GM18520 (cell line): ENCODE measurements at regions not wholly inside any gene's neighbourhood (a gene's known extent, or its start where the extent isn't known, plus 50 kb on each side); places are given as distances from the start of the nearest gene placed in this dataset.
"Not testable (repeated sequence)": the region's sequence is repeated elsewhere in the genome, so short reads cannot be mapped to it uniquely, and the experiment has no call there.

Source experiments
- ATAC-seq: cut with Tn5 transposase; IDR thresholded peaks from one replicate; pipeline ENCODE4 v1.9.1; 2021; ENCODE audit not compliant: unreplicated experiment

DNA sequence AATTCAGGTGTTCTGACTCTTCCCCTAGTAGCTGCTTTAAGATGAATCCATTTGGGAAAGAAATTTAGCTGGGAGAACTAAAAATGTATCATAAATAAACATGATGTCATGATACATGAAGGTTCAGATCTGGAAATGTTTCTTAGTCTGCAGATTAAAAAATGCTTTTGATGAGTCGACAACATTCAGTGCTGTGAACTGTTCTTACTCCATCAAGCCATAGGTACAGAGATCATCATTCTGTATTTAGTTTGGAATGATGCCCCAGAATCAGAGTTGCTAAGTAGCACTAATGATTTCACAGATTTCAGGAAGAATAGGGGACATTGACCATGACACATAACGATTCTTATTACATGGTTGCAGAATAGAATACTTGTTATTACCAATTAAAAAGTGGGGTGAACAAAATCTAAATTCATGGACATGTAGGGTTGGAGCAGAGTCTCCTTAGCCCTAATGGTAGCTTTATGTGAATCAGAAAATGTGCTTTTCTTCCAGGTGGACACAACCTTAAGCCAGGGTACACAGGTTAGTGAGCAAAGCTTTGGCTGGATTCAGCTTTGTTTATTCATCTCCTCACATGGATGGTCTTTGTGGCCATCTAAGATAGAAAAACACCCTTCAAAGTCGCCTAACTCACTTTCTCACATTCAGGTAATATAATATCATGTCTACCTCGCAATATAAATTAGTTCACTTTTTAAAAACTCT lies 205.4 kb upstream of the SEL1L start:
- no peak for ATAC-seq

DNA sequence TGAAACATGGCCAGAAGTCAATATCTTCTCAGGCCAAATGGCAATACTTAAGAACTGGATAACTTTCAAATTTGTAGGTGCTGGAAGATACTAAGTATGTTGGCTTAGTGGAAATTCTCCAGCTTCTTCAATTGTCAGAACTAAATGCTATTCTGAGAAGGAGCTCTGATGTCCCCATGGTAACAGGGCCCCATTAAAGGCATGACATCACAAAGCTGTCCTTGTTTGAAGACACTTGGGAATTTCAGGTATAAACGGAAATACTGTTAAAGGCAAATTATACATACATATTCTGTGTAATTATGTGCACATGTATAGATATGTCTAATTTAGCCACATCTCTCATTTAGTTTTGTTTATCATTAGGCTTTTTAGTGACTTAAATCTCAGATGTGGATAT lies 210.0 kb upstream of the SEL1L start:
- ATAC-seq: no peak

DNA sequence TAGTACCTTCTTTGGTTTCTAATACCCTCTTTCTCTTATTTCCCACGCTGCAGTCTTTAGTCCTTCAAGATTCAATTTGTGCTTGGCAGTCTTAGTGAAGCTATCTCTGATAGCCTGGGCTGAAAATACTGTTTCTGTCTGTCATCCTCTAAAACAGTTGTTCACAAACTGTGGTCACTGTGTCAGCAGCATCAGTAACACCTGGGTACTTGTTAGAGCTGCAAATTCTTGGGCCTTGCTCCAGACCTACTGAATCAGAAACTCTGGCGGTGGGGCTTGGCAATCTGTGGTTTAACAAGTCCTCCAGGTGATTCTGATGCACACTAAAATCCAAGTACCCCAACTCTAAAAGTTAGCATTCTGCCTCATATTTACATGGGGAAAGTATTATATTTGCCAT lies 217.5 kb upstream of the SEL1L start:
- no peak for ATAC-seq

GRCh38 chr14:81759541-81759940 lies 225.9 kb upstream of the SEL1L start:
- ATAC-seq: no peak

DNA sequence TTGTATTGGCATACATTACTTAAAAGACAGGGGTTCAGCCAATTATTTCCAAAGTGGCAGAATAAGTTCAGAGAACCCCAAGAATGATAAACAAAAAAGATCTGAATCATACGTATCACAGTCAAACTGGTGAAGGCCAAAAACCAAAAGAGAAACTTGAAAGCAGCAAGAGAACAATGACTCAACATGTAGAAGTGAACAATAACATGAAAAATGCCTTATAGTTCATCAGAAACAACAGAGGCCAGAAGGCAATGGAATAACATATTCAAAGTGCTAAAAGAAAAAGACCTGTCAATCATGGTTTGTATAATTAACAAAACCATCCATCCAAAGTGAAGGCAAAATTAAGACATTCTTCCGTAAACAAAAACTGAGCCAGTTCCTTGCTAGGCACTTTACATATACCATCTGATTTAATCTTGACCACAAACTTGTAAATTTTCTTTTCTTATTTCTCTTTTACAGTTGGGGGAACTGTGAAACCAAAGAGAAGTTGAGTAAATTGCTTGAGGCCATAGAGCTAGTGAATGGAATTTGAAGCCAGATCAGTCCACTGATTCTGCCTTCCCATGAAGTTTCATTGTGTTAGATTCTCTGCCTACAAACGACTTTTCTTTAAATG lies 232.1 kb upstream of the SEL1L start:
- peak; percentile 74 for ATAC-seq

DNA sequence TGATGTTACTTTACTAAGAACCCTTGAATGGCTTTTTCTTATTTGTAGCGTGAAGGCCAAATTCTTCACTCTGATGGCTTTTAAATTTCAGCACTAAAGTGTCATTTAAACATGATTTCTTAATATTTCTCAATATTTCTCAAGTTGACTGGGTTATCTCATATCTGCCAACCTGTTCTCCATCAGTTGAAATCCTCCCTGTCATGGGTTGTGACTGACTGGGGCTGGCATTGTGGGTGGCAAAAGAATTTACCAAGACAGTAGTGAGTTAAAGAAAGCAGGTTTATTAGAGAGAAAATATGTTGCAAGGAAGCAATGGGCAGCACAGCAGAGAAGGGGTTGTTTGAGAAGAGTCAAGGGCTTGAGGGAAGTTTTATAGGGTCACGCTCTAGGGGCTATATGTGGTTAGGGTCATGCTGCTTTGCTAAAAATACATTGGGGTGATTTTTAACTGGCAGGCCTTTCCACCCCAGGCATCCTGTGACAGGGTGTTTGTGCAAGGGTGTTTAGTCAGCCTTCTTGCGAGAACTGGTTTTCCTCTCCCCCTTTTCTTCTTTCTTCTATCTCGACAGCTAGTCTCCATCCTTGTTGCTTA lies 232.8 kb upstream of the SEL1L start:
- no peak for ATAC-seq

- no peak for ATAC-seq
These were observed 233.8 kb upstream of the SEL1L start for GRCh38 chr14:81767266-81767995.

GRCh38 chr14:81771651-81772275 lies 238.1 kb upstream of the SEL1L start:
- no peak for ATAC-seq

- ATAC-seq: no peak
These were observed 238.7 kb upstream of the SEL1L start for GRCh38 chr14:81772381-81772780.

GRCh38 chr14:81776531-81776930 lies 242.9 kb upstream of the SEL1L start:
- ATAC-seq: no peak

GRCh38 chr14:81781798-81782197 lies 248.1 kb upstream of the SEL1L start:
- ATAC-seq: not testable (repeated sequence)

DNA sequence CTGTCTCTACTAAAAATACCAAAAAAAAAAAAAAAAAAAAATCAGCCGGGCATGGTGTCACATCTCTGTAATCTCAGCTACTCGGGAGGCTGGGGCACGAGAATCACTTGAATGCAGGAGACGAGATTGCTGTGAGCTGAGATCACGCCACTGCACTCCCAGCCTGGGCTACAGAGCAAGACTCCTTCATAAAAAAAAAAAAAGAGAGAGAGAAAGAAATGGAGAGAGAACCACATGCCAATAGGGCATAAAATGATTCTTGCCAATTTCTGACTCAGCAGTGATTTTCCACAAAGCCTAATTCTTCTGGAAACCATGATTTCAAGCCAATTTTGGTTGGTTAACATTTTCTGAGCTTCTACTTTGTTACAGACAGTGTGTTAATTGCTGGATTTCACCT lies 250.4 kb upstream of the SEL1L start:
- no peak for ATAC-seq

DNA sequence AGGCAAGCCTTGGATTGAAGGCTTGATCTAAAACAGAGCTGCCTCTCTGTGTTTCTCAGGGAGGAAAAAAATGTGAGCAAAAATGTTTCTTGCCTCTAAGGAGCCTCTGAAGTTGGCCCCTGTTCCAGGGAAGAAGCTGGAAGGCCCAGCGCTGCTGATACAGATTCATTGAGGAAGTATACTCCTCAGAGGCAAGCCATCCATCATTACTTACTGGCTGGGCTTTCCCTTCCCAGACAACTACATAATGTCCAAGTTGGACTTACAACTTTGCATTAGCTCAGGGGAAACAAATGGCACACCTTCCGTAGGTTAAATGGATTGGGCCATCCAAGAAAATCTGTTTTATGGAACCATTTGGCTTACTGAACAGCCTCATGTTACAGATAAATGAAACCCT lies 263.7 kb upstream of the SEL1L start:
- ATAC-seq: no peak

DNA sequence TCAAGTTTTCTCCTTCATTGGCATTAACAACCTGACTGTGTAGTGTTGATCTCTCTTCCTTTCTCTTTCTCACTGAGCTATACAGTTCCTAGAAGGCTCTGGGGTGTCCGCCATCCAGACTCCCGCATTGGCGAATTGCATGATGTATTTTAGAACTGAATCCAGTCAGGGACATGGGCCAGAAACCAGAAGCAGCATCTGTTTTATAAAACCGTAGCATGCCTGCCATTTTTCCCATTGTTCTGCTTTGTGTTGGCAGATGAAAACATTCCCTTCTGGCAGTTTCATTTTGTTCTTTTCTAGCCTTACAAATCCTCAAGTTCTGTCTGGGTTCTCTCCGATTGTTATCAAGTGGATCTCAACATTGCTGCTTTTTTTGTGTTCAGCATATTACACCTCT lies 268.3 kb upstream of the SEL1L start:
- no peak for ATAC-seq

DNA sequence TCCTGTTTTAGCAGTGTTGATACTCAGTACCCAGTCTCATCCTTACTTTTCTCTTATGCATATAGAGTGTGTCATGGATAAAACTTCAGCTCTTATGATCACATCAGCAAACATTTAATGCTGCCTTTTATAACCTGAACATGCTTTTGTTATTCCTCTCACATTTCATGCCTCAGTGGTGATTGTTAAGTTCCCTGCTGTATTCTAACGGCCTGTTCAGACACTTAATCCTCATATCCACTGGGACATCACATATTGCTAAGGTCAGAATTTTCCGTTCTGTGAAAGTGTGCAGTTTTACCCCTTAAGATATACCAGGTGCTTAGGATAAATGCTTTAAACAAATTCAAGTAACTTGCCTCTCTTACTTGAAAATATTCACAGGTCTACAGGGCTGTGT lies 268.7 kb upstream of the SEL1L start:
- ATAC-seq: no peak

DNA sequence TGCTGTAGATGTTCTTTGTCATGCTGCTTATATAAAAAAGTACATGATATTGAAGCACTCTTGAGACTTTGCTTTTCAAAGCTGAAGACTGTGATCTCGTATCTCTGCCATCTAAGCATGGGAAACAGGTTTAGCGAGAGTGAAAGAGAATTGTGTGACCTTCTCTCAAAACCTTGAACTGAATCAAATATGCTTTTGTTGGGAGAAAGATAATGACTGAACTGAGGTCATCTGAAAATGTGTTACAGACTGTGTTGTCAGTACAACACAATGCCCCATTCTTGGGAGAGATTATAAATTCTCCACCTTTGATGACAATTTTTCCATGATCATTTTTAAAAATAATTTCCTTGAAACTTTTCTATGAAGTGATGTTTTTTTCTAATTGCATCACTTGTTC lies 272.1 kb upstream of the SEL1L start:
- ATAC-seq: no peak

DNA sequence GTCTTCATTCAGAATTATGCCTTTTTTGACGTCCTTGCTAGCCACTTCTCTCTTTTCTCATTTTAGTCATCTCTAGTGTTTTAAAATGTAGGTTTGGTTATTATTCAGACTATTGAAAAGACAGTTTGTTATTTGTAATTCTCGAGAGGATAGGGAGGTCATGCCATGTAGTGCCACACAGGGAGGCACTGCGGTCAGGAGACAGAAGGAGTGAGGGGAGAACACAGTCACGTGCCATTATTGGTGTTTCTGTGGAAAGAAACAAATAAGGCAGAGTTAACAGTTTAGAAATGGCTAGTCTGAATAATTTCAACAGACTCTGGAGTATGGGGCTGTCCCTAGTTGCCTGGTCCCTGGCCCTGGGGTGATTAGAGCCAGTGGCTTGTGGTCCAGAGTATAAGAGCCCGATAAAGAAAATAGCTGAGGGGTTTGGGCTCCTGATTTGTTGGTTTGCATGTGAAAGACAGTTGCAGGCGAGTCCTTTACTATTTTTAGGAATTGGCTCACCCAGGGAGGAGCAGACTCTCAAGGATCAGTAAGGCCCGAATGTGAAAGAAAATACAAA lies 278.1 kb upstream of the SEL1L start:
- peak; percentile 51 for ATAC-seq

GRCh38 chr14:81818271-81818670 lies 284.6 kb upstream of the SEL1L start:
- ATAC-seq: no peak

DNA sequence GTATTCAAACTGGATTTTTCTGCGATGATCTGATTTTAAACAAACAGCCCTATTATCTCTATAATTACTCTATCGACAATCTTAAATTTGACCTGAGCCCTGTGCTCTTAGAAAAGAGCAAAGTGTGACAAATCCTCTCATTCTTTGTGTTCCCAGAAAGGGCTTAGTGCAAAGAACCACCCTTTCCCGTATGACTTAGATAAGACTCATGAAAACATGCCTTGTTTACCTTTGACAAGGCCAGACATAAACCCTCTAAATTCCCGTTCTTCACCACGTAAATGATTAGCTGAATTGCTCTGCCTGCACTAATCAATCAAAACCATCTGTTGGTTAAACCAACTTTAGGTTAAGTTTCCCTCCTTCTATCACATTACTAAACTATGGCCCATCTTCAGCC lies 285.7 kb upstream of the SEL1L start:
- ATAC-seq: no peak

DNA sequence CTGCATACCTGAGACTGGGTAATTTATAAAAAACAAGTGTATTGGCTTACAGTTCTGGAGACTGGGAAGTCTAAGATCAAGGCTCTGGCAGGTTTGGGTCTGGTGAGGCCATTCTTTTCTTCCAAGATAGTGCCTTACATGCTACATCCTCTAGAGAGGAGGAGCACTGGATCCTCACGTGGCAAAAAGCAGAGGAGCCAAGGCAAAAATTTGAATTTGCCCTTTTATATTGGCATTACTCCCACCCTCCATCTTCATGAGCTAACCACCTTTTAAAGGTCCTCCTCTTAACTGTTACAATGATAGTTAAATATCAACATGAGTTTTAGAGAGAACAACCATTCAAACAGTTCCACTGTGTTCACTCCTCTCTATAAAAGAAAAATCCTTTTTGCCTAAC lies 286.3 kb upstream of the SEL1L start:
- ATAC-seq: no peak

GRCh38 chr14:81826081-81826480 lies 292.4 kb upstream of the SEL1L start:
- no peak for ATAC-seq
